ENCODE measurements at regions not wholly inside any gene's neighbourhood (a gene's known extent, or its start where the extent isn't known, plus 50 kb on each side); places are given as distances from the start of the nearest gene placed in this dataset.

- Histone ChIP-seq H3K36me3 (ENCODE audit: control insufficient read depth in 2 of 2, extremely low read depth in 1 of 2, insufficient read depth in 2 of 2, low read length in 2 of 2) (no peaks in the 10 kb centered on the region), H4K20me1 (replicated peaks; ENCODE audit: control insufficient read depth, extremely low read depth, insufficient read depth, low read length) (no peaks in the 10 kb centered on the region), H3K9me3 (replicated peaks; ENCODE audit: control insufficient read depth, insufficient read depth, low read length) (no peaks in the 10 kb centered on the region), H3K79me2 (ENCODE audit: control insufficient read depth, insufficient read depth, low read length) (no peaks in the 10 kb centered on the region), H3K4me2 (ENCODE audit: insufficient read depth, low read length) (no peak overlapping the region), H3K9ac (replicated peaks; ENCODE audit: extremely low read depth, insufficient read depth, low read length) (no peak overlapping the region), H3K4me1 (ENCODE audit: control insufficient read depth, extremely low read depth, insufficient read depth, low read length) (no peaks in the 10 kb centered on the region), H3K27me3 (ENCODE audit: control insufficient read depth in 2 of 2, insufficient read depth in 2 of 2, low read length in 2 of 2) (no peaks in the 10 kb centered on the region), H3K4me3 (replicated peaks in 1 of 3; ENCODE audit: insufficient read depth in 1 of 3, low read depth in 1 of 3, low read length in 3 of 3) (no peak overlapping the region), H2AFZ (ENCODE audit: low read depth, low read length) (no peak overlapping the region), H3K9me1 (replicated peaks; ENCODE audit: control insufficient read depth, extremely low read depth, insufficient read depth, low read length) (no peaks in the 10 kb centered on the region), H3K27ac (ENCODE audit: insufficient read depth, low read depth, low read length) (no peak overlapping the region)
- ChIA-PET CTCF (no interaction called here), POLR2A (no interaction called here)
- intact Hi-C loops (cut with micrococcal nuclease): no loop called here
- no TSS peak for BruUV-seq (replicated peaks)
- no peak for TF ChIP-seq MAX (IDR thresholded peaks at IDR 0.05; ENCODE audit: insufficient read depth, insufficient read length)
- no peak for TF ChIP-seq POLR2A (IDR thresholded peaks at IDR 0.05; ENCODE audit: low read depth, low read length)
- no peak for TF ChIP-seq FOS (IDR thresholded peaks at IDR 0.05; ENCODE audit: borderline replicate concordance, insufficient read depth, low read length)
- no peak for TF ChIP-seq CTCF (IDR thresholded peaks at IDR 0.05; ENCODE audit: extremely low read depth in 1 of 2, insufficient read depth in 1 of 2, low read depth in 1 of 2, low read length in 2 of 2)
- no peak for TF ChIP-seq POLR2AphosphoS5 (IDR thresholded peaks at IDR 0.05; ENCODE audit: insufficient read depth, low read depth, low read length)
- no peak for TF ChIP-seq MYC (IDR thresholded peaks at IDR 0.05; ENCODE audit: low read depth, low read length)
- no peak for TF ChIP-seq GATA2 (IDR thresholded peaks at IDR 0.05; ENCODE audit: insufficient read depth, insufficient read length, low read depth, low read length)
- TF ChIP-seq EZH2 (IDR thresholded peaks at IDR 0.05; ENCODE audit: borderline replicate concordance, low read depth, low read length, severe bottlenecking): no peak
- no peak for TF ChIP-seq JUN (IDR thresholded peaks at IDR 0.05; ENCODE audit: borderline replicate concordance, insufficient read depth, insufficient read length, low read depth)
- FAIRE-seq: no peak
- dilution Hi-C loops (cut with MboI; ENCODE audit: extremely low pct_ligation_motif_present, low sequenced_read_pairs): no loop called here
- DNase-seq (ENCODE audit: low read depth, low spot score): no peak
Observed at GRCh38 chr10:106158241-106158640, 1006.3 kb downstream of the SORCS1 start.

Data from endothelial cell of umbilical vein (primary cell).